Ishikawa (cell line): ENCODE measurements at regions not wholly inside any gene's neighbourhood (a gene's known extent, or its start where the extent isn't known, plus 50 kb on each side); places are given as distances from the start of the nearest gene placed in this dataset.

ENCODE experiments used
- CEBPB ChIP-seq: IDR thresholded peaks from 2 replicates; pipeline ENCODE4 v1.6.1; 2012
- CREB1 ChIP-seq: IDR thresholded peaks from 2 replicates; pipeline ENCODE4 v1.6.1; 2012; ENCODE audit warnings: low read depth
- EGR1 ChIP-seq: IDR thresholded peaks from 2 replicates; pipeline ENCODE4 v1.6.1; 2012
- EP300 ChIP-seq: IDR thresholded peaks from 2 replicates; pipeline ENCODE4 v1.6.1; 2012; ENCODE audit warnings: borderline replicate concordance
- FOXM1 ChIP-seq: IDR thresholded peaks from 2 replicates; pipeline ENCODE4 v1.6.1; 2012; ENCODE audit warnings: low read depth, borderline replicate concordance
- MAX ChIP-seq: IDR thresholded peaks from 2 replicates; pipeline ENCODE4 v1.6.1; 2012
- NFIC ChIP-seq: IDR thresholded peaks from 2 replicates; pipeline ENCODE4 v1.6.1; 2012
- RAD21 ChIP-seq: IDR thresholded peaks from 2 replicates; pipeline ENCODE4 v1.6.1; 2012; ENCODE audit warnings: low read depth
- REST ChIP-seq: IDR thresholded peaks from 2 replicates; pipeline ENCODE4 v1.6.1; 2012; ENCODE audit warnings: low read depth, mild to moderate bottlenecking
- TAF1 ChIP-seq: IDR thresholded peaks from 2 replicates; pipeline ENCODE4 v1.6.1; 2012; ENCODE audit warnings: low read depth, mild to moderate bottlenecking
- TCF12 ChIP-seq: IDR thresholded peaks from 2 replicates; pipeline ENCODE4 v1.6.1; 2012; ENCODE audit warnings: low read depth
- TEAD4 ChIP-seq: IDR thresholded peaks from 2 replicates; pipeline ENCODE4 v1.6.1; 2012
- USF1 ChIP-seq: IDR thresholded peaks from 2 replicates; pipeline ENCODE4 v1.6.1; 2012
- YY1 ChIP-seq: IDR thresholded peaks from 2 replicates; pipeline ENCODE4 v1.6.1; 2012; ENCODE audit warnings: low read depth
- ZBTB7A ChIP-seq: IDR thresholded peaks from 2 replicates; pipeline ENCODE4 v1.6.1; 2012; ENCODE audit warnings: low read depth

GRCh38 chr18:26778054-26778393 lies 87.5 kb downstream of the AQP4 start:
- TF ChIP-seq REST (no peak), ZBTB7A (no peak), YY1 (no peak), RAD21 (no peak), MAX (no peak), TAF1 (no peak), CREB1 (no peak), FOXM1 (no peak), TEAD4 (no peak), EGR1 (no peak), TCF12 (no peak), CEBPB (no peak), EP300 (no peak), USF1 (no peak)

- TF ChIP-seq USF1, result no peak
- no peak for TF ChIP-seq EGR1
- no peak for TF ChIP-seq ZBTB7A
- no peak for TF ChIP-seq YY1
- no peak for TF ChIP-seq FOXM1
- TF ChIP-seq EP300, result no peak
- no peak for TF ChIP-seq TCF12
- no peak for TF ChIP-seq MAX
- TF ChIP-seq TAF1, result no peak
- no peak for TF ChIP-seq RAD21
- no peak for TF ChIP-seq CREB1
- no peak for TF ChIP-seq NFIC
- no peak for TF ChIP-seq REST
These were observed 88.0 kb downstream of the AQP4 start for GRCh38 chr18:26777351-26778053.

GRCh38 chr18:26772691-26773090 lies 92.8 kb downstream of the AQP4 start:
- TF ChIP-seq NFIC, result no peak
- TF ChIP-seq REST, result no peak
- no peak for TF ChIP-seq TCF12
- no peak for TF ChIP-seq USF1
- no peak for TF ChIP-seq TAF1
- TF ChIP-seq YY1, result no peak
- no peak for TF ChIP-seq EP300
- TF ChIP-seq FOXM1, result no peak
- no peak for TF ChIP-seq ZBTB7A
- no peak for TF ChIP-seq TEAD4
- no peak for TF ChIP-seq CEBPB
- no peak for TF ChIP-seq EGR1
- no peak for TF ChIP-seq RAD21
- TF ChIP-seq CREB1, result no peak
- TF ChIP-seq MAX, result no peak
